Suprapubic skin (tissue), 4 donors: ENCODE measurements at regions not wholly inside any gene's neighbourhood (a gene's known extent, or its start where the extent isn't known, plus 50 kb on each side); places are given as distances from the start of the nearest gene placed in this dataset.

Experiments used
- DNase-seq, 2 donors: peaks; one replicate each; pipeline ENCODE4 v3.0.0-alpha.2; 2019; ENCODE audit warnings: low spot score in 2 of 2
- H3K27ac ChIP-seq: fragments of 200-600 bp; sonication (generic); one replicate; pipeline ENCODE4 v1.5.1; 2019
- H3K27me3 ChIP-seq: fragments of 200-600 bp; sonication (generic); one replicate; pipeline ENCODE4 v1.5.1; 2019
- H3K36me3 ChIP-seq: fragments of 200-600 bp; sonication (generic); one replicate; pipeline ENCODE4 v1.5.1; 2019
- H3K4me1 ChIP-seq: fragments of 200-600 bp; sonication (generic); one replicate; pipeline ENCODE4 v1.5.1; 2019
- H3K4me3 ChIP-seq: fragments of 200-600 bp; sonication (generic); one replicate; pipeline ENCODE4 v1.5.1; 2019; ENCODE audit warnings: mild to moderate bottlenecking
- H3K9me3 ChIP-seq: fragments of 200-600 bp; sonication (generic); one replicate; pipeline ENCODE4 v1.5.1; 2019
- CTCF ChIP-seq, 2 donors: fragments of 200-600 bp in 1 of 2; fragments of 450-650 bp in 1 of 2; sonication (generic) in 1 of 2; IDR thresholded peaks; one replicate each; pipeline ENCODE4 v1.5.1; 2016 to 2019; ENCODE audit warnings: antibody characterized with exemption in 2 of 2, mild to moderate bottlenecking in 1 of 2, moderate library complexity in 1 of 2
- EP300 ChIP-seq: sonication (generic); formaldehyde crosslinking; IDR thresholded peaks from one replicate; pipeline ENCODE4 v1.6.1; 2017; ENCODE audit warnings: antibody characterized with exemption
- POLR2A ChIP-seq, 2 donors: fragments of 450-650 bp; IDR thresholded peaks; one replicate each; pipeline ENCODE4 v1.6.1; 2017; ENCODE audit warnings: antibody characterized with exemption in 2 of 2, mild to moderate bottlenecking in 2 of 2, moderate library complexity in 2 of 2
- POLR2AphosphoS5 ChIP-seq, 3 donors: sonication (generic); formaldehyde crosslinking; IDR thresholded peaks; one replicate each; pipeline ENCODE4 v1.6.1; 2017; ENCODE audit warnings: antibody characterized with exemption in 3 of 3
- WGBS: methylation state at CpG from one replicate; pipeline ENCODE4 v1.1.5; 2018; 5-methylcytosine and 5-hydroxymethylcytosine counted together

- no peak overlapping the region for H3K27ac ChIP-seq
- H3K4me1 ChIP-seq, result peaks cover 3% of the 10 kb centered on the region
- WGBS, result 86% methylated on average over 11 of the region's 11 CpGs
- no peak for DNase-seq
- no peaks in the 10 kb centered on the region for H3K9me3 ChIP-seq
- no peaks in the 10 kb centered on the region for H3K36me3 ChIP-seq
- TF ChIP-seq POLR2AphosphoS5 (IDR thresholded peaks at IDR 0.05) (no peak), EP300 (no peak), CTCF (IDR thresholded peaks at IDR 0.05) (no peak), POLR2A (IDR thresholded peaks at IDR 0.05) (no peak)
- no peaks in the 10 kb centered on the region for H3K27me3 ChIP-seq
- no peak overlapping the region for H3K4me3 ChIP-seq
These were observed 243.8 kb upstream of the ADGRL2 start for GRCh38 chr1:81556968-81557367.

DNA sequence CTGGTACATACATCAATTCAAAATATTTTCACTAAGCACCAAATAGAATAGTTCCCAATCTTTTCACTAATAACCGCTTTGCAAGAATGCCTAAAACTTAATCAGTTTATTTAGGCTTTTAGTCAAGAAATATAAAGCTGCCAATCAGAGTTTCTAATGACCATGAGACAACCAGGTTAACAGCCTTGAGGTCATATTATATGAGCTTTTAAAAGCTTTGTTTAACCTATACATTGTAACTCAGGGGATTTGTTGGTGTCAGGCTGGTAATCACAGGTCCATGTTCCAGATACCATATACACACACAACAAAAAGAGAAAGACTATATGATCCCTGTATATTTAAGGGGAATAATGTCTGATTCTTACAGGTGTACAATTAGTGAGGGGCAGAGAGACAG is 246.2 kb upstream of the ADGRL2 start:
- peaks cover 14% of the 10 kb centered on the region for H3K4me1 ChIP-seq
- WGBS, result 79% methylated on average over 1 of the region's 1 CpG
- no peak for TF ChIP-seq POLR2AphosphoS5 (IDR thresholded peaks at IDR 0.05)
- no peak for TF ChIP-seq POLR2A (IDR thresholded peaks at IDR 0.05)
- no peak for TF ChIP-seq EP300
- no peak for TF ChIP-seq CTCF (IDR thresholded peaks at IDR 0.05)
- H3K27ac ChIP-seq, result no peak overlapping the region
- no peaks in the 10 kb centered on the region for H3K9me3 ChIP-seq
- no peak for DNase-seq
- H3K36me3 ChIP-seq, result no peaks in the 10 kb centered on the region
- H3K4me3 ChIP-seq, result no peak overlapping the region
- no peaks in the 10 kb centered on the region for H3K27me3 ChIP-seq

GRCh38 chr1:81554108-81554507 is 246.6 kb upstream of the ADGRL2 start:
- Histone ChIP-seq H3K27ac (no peak overlapping the region), H3K9me3 (no peaks in the 10 kb centered on the region), H3K4me3 (no peak overlapping the region), H3K4me1 (peaks cover 14% of the 10 kb centered on the region), H3K36me3 (no peaks in the 10 kb centered on the region), H3K27me3 (no peaks in the 10 kb centered on the region)
- WGBS, result 72% methylated on average over 2 of the region's 2 CpGs
- TF ChIP-seq POLR2AphosphoS5 (IDR thresholded peaks at IDR 0.05) (no peak), POLR2A (IDR thresholded peaks at IDR 0.05) (no peak), CTCF (IDR thresholded peaks at IDR 0.05) (no peak), EP300 (no peak)
- no peak for DNase-seq

DNA sequence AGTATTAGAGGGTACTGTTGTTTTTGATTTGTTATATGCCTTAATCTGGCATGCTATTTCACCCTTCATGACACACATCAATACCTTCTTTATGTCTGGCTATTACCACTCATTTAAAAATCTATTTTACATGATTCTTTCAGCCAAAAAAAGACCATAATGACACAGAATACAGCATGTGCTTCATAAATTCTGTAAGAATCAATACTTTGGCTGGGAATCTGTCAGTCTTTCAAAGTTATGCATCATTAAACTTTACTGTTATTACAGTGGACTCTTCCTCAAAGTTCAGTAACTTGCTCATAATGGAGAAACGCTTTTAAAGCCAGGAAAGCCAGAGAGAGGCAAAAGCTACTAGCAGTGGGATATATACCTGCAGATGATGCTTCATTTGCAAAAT is 247.2 kb upstream of the ADGRL2 start:
- H3K4me1 ChIP-seq, result peaks cover 14% of the 10 kb centered on the region
- H3K36me3 ChIP-seq, result no peaks in the 10 kb centered on the region
- H3K4me3 ChIP-seq, result no peak overlapping the region
- no peak overlapping the region for H3K27ac ChIP-seq
- no peak for TF ChIP-seq CTCF (IDR thresholded peaks at IDR 0.05)
- no peak for TF ChIP-seq EP300
- no peak for TF ChIP-seq POLR2AphosphoS5 (IDR thresholded peaks at IDR 0.05)
- TF ChIP-seq POLR2A (IDR thresholded peaks at IDR 0.05), result no peak
- H3K9me3 ChIP-seq, result no peaks in the 10 kb centered on the region
- H3K27me3 ChIP-seq, result no peaks in the 10 kb centered on the region
- no peak for DNase-seq
- 95% methylated on average over 1 of the region's 1 CpG for WGBS

- no peaks in the 10 kb centered on the region for H3K9me3 ChIP-seq
- TF ChIP-seq POLR2A (IDR thresholded peaks at IDR 0.05), result no peak
- no peak for TF ChIP-seq POLR2AphosphoS5 (IDR thresholded peaks at IDR 0.05)
- no peak for TF ChIP-seq EP300
- TF ChIP-seq CTCF (IDR thresholded peaks at IDR 0.05), result no peak
- no peak overlapping the region for H3K27ac ChIP-seq
- no peaks in the 10 kb centered on the region for H3K27me3 ChIP-seq
- H3K4me1 ChIP-seq, result peaks cover 14% of the 10 kb centered on the region
- no peak overlapping the region for H3K4me3 ChIP-seq
- no peak for DNase-seq
- 43% methylated on average over 1 of the region's 1 CpG for WGBS
- no peaks in the 10 kb centered on the region for H3K36me3 ChIP-seq
These were observed 248.8 kb upstream of the ADGRL2 start for GRCh38 chr1:81551946-81552345.
